GM21528 (cell line): ENCODE measurements at regions not wholly inside any gene's neighbourhood (a gene's known extent, or its start where the extent isn't known, plus 50 kb on each side); places are given as distances from the start of the nearest gene placed in this dataset.

Source experiments
- ATAC-seq: cut with Tn5 transposase; IDR thresholded peaks from one replicate; pipeline ENCODE4 v1.9.1; 2021; ENCODE audit warnings: mild to moderate bottlenecking, moderate library complexity; ENCODE audit not compliant: unreplicated experiment, low FRiP score

- ATAC-seq = no peak
These were observed 1485.9 kb downstream of the PLA2G4A start for GRCh38 chr1:188314557-188315137.

GRCh38 chr1:188317894-188318293, 1489.1 kb downstream of the PLA2G4A start:
- ATAC-seq = no peak

GRCh38 chr1:188325211-188325610, 1496.5 kb downstream of the PLA2G4A start:
- ATAC-seq = no peak

- ATAC-seq = no peak
These were observed 1515.2 kb downstream of the PLA2G4A start for GRCh38 chr1:188343914-188344313.

GRCh38 chr1:188350104-188350503, 1521.4 kb downstream of the PLA2G4A start:
- no peak for ATAC-seq

- ATAC-seq = no peak
These were observed 1526.3 kb downstream of the PLA2G4A start for GRCh38 chr1:188355082-188355481.

GRCh38 chr1:188355847-188356246, 1527.1 kb downstream of the PLA2G4A start:
- no peak for ATAC-seq

- no peak for ATAC-seq
These were observed 1530.6 kb downstream of the PLA2G4A start for GRCh38 chr1:188359315-188359714.

GRCh38 chr1:188363943-188364342, 1535.2 kb downstream of the PLA2G4A start:
- ATAC-seq = no peak

GRCh38 chr1:188364927-188365449, 1536.2 kb downstream of the PLA2G4A start:
- ATAC-seq = no peak

- ATAC-seq = no peak
These were observed 1537.1 kb downstream of the PLA2G4A start for GRCh38 chr1:188365874-188366273.

- ATAC-seq = no peak
These were observed 1538.9 kb downstream of the PLA2G4A start for GRCh38 chr1:188367661-188368060.

- ATAC-seq = no peak
These were observed 1542.6 kb downstream of the PLA2G4A start for GRCh38 chr1:188371295-188371806.

- ATAC-seq = no peak
These were observed 1544.1 kb downstream of the PLA2G4A start for GRCh38 chr1:188372821-188373220.

- no peak for ATAC-seq
These were observed 1554.1 kb downstream of the PLA2G4A start for GRCh38 chr1:188382851-188383250.

- no peak for ATAC-seq
These were observed 1557.4 kb downstream of the PLA2G4A start for GRCh38 chr1:188386161-188386560.

- ATAC-seq = no peak
These were observed 1557.9 kb downstream of the PLA2G4A start for GRCh38 chr1:188386666-188387065.

GRCh38 chr1:188394677-188395076, 1565.9 kb downstream of the PLA2G4A start:
- no peak for ATAC-seq

- no peak for ATAC-seq
These were observed 1568.8 kb downstream of the PLA2G4A start for GRCh38 chr1:188397521-188397920.

- ATAC-seq = no peak
These were observed 1574.2 kb downstream of the PLA2G4A start for GRCh38 chr1:188402986-188403385.

- no peak for ATAC-seq
These were observed 1577.9 kb downstream of the PLA2G4A start for GRCh38 chr1:188406636-188407035.

- ATAC-seq = no peak
These were observed 1591.4 kb downstream of the PLA2G4A start for GRCh38 chr1:188420177-188420576.
